Stimulated activated CD8-positive, alpha-beta memory T cell treated with anti-CD3 and anti-CD28 coated beads, Interleukin-4, amount 100 ng/mL, for 48 hours (primary cell): ENCODE measurements at regions not wholly inside any gene's neighbourhood (a gene's known extent, or its start where the extent isn't known, plus 50 kb on each side); places are given as distances from the start of the nearest gene placed in this dataset.
"Not testable (repeated sequence)": the region's sequence is repeated elsewhere in the genome, so short reads cannot be mapped to it uniquely, and the experiment has no call there.

Source experiments
- DNase-seq: peaks from one replicate; pipeline ENCODE4 v3.0.0-alpha.2; 2020

DNA sequence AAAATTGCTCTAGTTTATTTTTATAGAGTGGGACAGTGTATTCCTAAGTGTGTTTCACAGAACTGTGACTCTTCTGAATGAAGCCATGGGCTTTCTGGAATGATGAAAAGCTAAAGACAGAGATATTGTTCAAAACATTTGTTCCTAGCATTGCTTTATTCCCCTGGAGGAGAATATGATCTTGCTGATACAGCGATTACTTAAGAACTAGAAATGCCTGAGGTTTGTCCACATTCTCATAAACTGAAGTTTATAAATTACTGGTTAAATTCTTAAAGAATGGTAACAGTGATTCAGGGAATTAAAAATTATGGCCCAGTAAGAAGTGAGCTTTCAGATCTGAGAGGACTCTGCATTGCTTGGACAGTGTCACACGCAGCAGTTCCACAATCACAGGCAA is 690.3 kb downstream of the FAM181B start:
- no peak for DNase-seq

DNA sequence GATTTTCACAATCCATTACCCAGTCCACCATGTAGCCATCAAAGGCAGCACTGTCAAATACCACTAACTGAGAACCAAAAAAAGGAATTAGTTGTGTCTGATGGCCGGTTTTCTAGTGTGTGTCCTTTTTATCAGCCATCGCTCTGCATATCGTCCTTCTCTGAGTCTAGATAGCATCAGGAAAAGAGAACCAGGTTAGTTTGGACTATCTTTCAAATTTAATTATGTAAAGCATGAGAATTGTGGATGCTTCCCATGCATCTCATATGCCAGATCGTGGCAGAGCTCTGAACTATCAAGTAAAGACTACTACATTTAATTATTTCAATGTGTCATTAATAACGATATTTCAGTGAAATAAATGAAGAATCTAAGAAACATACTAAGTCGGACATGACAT is 691.9 kb downstream of the FAM181B start:
- DNase-seq: no peak

GRCh38 chr11:82038154-82038553 is 695.5 kb downstream of the FAM181B start:
- DNase-seq: no peak

DNA sequence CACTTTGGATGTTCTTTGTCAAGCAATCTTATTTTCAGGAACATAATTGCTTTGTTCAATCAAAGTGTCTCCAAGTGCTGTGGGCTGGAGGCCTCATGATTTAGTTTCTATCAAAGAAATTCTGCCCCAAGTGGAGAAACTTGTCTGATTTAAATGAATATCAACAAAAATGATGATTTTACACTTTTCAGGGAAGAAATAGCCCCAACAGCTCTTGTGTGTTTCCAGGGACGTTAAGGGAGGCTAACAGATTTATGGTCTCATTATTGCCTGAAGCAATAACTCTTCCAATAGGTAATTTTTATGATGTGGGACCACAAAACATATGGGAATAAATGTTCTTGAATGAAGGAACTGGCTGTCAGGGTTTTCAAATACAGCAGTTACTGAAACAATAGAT is 699.1 kb downstream of the FAM181B start:
- DNase-seq: no peak

- not testable (repeated sequence) for DNase-seq
Measured at GRCh38 chr11:82027335-82027734, 706.3 kb downstream of the FAM181B start.

GRCh38 chr11:82024760-82025159 is 708.9 kb downstream of the FAM181B start:
- no peak for DNase-seq

DNA sequence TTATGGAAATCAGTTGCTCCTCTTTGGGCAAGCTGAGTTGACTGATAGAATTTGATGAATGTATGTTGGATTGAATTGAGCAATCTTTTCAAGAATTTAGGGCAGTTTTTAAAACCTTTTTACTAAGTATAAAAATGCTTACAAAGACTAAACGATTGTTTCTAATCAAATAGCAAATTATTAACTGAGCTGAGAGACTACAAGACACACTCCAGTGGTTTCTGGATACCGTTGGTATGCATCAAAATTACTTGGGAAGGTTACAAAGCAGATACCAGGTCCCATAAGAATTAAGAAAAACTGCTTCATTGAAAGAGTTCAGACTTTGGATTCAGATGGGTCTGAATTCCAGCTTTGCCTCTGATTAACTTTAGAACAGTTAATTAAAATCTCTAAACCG is 721.4 kb downstream of the FAM181B start:
- DNase-seq: no peak

DNA sequence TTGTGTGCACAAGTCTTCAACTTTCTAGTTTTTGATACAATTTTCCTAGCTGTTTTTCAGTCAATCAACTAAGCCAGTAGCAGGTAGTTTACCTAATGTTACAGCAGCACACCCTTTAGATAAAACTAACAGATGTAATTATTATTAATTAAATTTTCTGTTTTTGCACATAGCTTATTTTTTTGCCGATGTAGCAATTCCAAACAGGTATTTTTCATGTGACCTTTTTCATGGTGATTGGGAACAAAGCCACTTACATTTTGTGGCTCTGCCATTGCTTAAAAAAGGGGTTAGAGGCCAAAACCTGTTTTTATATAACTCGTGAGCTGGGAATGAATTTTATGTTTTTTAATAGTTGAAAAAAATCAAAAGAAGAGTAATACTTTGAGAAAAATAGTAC is 724.5 kb downstream of the FAM181B start:
- DNase-seq: no peak

DNA sequence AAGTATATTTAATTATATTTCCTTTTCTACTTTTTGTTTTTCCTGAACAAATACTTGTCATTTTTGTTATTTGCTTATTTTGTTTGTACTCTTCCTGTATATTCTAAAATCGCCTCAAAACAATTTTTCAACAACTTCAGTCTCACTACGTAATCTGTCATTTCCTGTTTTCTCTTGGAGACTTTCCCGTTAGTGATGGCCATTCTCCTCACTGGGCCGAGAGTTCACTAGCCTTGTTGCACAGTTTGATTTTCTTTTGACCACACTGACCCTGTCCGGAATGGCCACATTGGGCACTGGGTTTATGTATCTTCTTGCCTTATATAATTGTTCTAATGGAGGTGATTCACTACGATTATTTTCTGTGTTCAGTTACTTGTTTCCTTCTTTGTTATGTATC is 726.1 kb downstream of the FAM181B start:
- no peak for DNase-seq

- DNase-seq: no peak
Measured at GRCh38 chr11:82004537-82005213, 729.0 kb downstream of the FAM181B start.

DNA sequence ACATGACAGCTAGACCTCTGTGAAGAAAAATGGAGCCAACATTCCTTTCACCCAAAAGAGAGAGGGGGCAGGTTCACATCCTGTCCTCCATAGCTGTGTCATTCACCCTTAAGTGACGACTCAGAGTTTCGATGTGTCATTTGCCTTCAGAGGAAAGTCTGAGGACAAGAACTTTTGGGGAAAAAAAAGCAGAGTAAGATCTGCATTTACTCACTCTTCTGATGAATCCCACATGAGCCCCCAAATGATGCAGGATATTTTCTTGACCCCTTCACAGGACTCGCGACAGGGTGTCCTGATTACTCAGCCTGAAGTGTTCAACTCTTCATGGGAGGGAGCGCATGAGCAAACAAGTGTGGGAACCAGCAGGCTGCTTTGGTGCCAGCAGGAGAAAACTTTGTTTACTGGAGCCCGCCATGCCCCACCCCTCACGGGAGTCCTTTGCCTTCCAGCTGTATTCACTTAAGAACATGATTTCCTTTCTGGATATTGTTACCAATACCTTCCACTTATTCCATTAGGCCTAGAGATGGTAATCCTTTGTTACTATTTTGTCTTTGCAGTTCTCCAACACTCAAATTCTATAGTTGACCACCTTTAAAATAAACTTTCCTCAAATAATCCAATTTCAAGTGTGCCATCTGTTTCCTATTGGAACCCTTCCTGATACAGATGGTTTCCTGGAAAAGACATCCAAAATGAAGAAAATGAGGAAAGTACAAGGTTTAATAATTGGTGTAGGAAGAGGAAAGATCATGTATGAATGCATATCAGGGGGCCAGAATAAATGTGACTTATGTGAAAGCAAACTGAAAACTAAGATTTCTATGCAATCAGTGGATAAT is 729.8 kb downstream of the FAM181B start:
- DNase-seq: peak; percentile 45

DNA sequence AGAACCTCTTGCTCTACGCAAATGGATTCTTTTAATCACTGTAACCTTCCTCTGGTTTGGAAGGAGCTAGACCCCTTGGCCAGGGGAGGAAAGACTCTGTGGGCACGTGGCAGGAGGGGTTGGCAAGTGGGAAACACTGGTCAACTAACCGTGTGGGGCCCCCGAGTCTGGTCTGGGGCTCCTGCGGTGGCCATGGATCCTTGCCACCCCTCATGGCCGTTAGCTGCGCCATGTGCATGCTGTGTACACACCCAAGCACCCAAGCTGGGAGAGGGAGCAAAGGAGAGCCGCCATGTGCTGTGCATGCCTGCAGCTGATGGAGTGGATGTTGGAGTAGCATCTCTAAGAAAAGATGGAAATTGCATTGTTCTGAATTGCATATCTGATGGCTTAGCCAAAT is 730.6 kb downstream of the FAM181B start:
- no peak for DNase-seq

- DNase-seq: no peak
Measured at GRCh38 chr11:81995889-81996288, 737.8 kb downstream of the FAM181B start.

DNA sequence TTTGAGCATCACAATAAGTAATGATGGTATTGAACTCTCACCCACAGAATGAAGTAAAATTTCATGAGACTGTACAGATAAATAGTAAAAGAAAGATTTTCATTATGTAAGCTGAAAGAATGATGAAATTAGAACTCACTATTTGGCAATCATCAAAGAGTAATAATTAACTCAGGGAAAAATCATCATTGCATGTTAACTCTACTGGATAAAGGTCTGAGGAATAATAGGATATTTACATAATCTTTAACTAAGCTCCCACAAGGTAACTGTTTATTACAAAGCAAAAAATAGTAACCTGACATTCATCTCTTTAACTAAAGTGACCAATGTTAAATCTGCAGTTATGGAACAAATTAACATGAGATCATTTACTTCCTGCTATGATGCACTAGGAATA is 739.9 kb downstream of the FAM181B start:
- DNase-seq: no peak

DNA sequence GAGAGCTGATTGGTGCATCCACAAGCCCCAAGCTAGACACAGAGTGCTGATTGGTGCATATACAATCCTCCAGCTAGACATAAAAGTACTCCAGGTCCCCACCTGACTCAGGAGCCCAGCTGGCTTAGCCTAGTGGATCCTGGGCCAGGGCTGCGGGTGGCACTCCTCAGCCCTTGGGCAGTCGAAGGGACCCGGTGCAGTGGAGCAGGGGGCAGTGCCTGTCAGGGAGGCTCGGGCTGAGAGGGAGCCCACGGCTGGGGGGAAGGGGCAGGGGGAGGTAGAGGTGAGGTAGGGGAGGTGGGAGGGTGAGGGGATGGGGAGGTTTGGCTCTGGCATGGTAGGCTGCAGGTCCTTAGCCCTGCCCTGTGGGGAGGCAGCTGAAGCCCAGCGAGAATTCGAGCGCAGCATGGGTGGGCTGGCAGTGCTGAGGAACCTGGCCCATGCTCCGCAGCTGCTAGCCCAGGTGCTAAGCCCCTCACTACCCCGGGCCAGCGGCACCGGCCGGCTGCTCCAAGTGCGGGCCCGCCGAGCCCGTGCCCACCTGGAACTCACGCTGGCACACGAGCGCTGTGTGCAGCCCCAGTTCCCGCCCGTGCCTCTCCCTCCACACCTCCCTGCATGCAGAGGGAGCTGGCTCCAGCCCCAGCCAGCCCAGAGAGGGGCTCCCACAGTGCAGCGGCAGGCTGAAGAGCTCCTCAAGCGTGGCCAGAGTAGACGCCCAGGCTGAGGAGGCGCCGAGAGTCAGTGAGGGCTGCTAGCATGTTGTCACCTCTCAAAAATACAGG is 742.8 kb downstream of the FAM181B start:
- no peak for DNase-seq

DNA sequence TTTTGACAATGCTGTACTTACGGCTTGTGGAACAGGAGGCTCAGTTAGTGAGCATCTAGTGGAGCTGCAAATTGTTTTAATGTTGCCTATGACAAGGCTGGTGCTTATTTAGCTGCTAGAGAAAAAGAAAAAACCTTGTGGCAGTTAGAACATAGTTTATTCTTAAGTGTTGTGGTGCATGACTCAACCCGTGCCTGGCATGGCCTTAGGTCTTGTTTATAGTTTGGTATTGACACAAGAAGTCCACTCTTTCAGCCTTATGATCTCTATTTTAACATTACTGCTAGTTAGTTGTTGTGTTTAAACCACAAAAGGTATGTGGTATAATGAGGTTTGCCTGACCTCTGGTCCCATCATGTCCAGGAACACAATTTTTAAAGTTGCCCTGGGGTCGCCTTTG is 744.6 kb downstream of the FAM181B start:
- no peak for DNase-seq

GRCh38 chr11:81987829-81988472 is 745.7 kb downstream of the FAM181B start:
- DNase-seq: no peak

DNA sequence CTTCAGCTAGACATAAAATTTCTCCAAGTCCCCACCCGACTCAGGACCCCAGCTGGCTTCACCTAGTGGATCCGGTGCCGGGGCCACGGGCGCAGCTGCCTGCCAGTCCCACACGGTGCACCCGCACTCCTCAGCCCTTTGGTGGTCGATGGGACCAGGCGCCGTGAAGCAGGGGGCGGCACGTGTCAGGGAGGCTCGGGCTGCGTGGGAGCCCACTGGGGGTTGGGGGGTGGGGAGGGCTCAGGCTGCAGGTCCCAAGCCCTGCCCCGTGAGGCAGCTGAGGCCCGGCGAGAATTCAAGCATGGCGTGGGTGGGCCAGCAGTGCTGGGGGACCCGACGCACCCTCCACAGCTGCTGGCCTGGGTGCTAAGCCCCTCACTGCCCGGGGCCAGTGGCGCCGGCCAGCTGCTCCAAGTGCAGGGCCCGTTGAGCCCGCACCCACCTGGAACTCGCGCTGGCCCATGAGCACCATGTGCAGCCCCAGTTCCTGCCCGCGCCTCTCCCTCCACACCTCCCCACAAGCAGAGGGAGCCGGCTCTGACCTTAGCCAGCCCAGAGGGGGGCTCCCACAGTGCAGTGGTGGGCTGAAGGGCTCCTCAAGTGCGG is 747.0 kb downstream of the FAM181B start:
- DNase-seq: no peak

DNA sequence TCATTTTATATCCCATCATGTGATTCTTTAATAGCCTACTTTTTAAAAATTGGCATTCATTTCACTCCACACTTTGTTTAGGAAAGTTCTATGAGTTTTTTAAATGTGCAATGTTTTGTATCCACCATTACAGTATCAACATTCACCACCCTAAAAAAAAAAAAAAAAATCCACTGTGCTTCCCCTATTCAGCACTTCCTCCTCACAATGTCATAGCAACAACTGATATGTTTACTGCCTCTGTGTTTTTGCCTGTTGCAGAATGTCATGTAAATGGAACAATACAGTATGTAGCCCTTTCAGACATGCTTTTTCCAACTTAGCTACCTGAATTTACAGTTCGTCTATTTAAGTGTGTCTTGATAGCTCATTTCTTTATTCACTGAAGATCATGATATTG is 754.2 kb downstream of the FAM181B start:
- DNase-seq: no peak

DNA sequence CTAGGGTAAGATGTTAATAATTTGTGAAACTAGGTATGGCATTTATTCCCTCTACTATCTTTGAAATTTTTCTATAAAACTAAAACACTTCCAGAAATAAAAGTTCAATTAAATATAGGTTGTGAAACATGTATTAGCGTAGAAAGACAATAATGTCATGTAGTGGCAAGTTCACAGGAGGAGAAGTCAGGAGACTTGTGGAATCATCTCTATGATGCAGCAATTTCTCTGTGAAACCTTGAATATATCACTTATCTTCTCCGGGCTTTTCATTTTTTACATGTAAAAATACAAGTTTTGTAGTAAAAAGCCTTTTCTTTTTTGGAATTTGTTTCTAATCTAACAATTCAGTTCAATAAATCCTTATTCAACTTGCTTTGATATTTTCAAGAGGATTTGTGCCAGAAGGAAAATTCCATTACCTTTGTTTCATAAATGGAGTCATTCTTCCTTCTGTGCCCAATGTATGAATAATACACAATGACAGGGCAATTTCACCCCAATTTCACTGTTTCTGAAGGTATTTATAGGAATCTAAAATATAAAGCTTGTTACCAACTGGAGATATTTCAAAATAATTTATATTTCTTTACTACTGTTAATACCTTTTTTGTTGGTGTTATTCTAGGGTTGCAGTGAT is 758.3 kb downstream of the FAM181B start:
- no peak for DNase-seq

GRCh38 chr11:81970886-81971285 is 762.8 kb downstream of the FAM181B start:
- no peak for DNase-seq

GRCh38 chr11:81967242-81967641 is 766.4 kb downstream of the FAM181B start:
- no peak for DNase-seq
